Tibial artery (tissue), 4 donors: ENCODE measurements at regions not wholly inside any gene's neighbourhood (a gene's known extent, or its start where the extent isn't known, plus 50 kb on each side); places are given as distances from the start of the nearest gene placed in this dataset.

Source experiments
- DNase-seq, 2 donors: peaks; one replicate each; pipeline ENCODE4 v3.0.0-alpha.2; 2019
- H3K27ac ChIP-seq, 2 donors: fragments of 200-600 bp; sonication (generic) in 1 of 2; 1 replicate in 1 of 2; 2 replicates in 1 of 2; pipeline ENCODE4 v1.5.1; 2018 to 2019; ENCODE audit warnings: mild to moderate bottlenecking in 1 of 2
- H3K27me3 ChIP-seq, 2 donors: fragments of 200-600 bp; sonication (generic) in 1 of 2; one replicate each; pipeline versions ENCODE4 v1.5.1 to v1.6.0; 2016 to 2019
- H3K36me3 ChIP-seq, 3 donors: fragments of 200-600 bp; sonication (generic) in 2 of 3; one replicate each; pipeline ENCODE4 v1.5.1; 2016 to 2019; ENCODE audit warnings: mild to moderate bottlenecking in 2 of 3
- H3K4me1 ChIP-seq, 4 donors: fragments of 200-600 bp; sonication (generic) in 2 of 4; 1 replicate in 3 of 4; 2 replicates in 1 of 4; pipeline ENCODE4 v1.5.1; 2016 to 2019
- H3K4me3 ChIP-seq, 2 donors: fragments of 200-600 bp; sonication (generic) in 1 of 2; 1 replicate in 1 of 2; 2 replicates in 1 of 2; pipeline ENCODE4 v1.5.1; 2018 to 2019; ENCODE audit warnings: mild to moderate bottlenecking in 2 of 2
- H3K9me3 ChIP-seq, 3 donors: fragments of 200-600 bp; sonication (generic) in 1 of 3; one replicate each; pipeline ENCODE4 v1.5.1; 2016 to 2019
- CTCF ChIP-seq, 2 experiments: fragments of 200-600 bp in 1 of 2; fragments of 450-650 bp in 1 of 2; IDR thresholded peaks; one replicate each; pipeline ENCODE4 v1.5.1; 2017 to 2019; ENCODE audit warnings: antibody characterized with exemption in 2 of 2, mild to moderate bottlenecking in 1 of 2, moderate library complexity in 1 of 2
- intact Hi-C: fragments of 100-400 bp; cut with DNase I; formaldehyde crosslinking; loops from one replicate; pipeline ENCODE4 v1.15.0; 2023; ENCODE audit warnings: low total_unique reads

DNA sequence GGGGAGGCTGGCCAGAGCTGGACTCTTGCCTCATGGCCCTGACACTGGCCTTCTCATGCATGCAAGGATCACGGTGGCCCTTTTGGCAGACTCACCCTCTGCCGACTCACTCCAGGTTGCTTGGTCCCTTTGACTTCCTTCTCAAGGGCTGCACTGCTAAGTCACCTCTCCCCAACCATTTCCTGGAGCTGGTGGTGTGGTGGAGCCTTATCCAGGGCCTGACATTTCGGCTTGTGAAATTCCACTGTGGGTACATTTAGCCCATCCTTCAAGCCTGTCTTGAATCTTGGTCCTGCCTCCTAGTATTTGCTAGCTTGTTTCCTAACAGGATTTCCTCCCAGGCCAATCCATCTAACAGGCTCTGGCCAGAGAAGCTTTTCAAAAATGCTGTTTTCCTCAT, 52.6 kb upstream of the JUN start:
- Histone ChIP-seq H3K9me3 (no peaks in the 10 kb centered on the region), H3K27me3 (no peaks in the 10 kb centered on the region), H3K4me3 (no peak overlapping the region), H3K27ac (no peak overlapping the region), H3K36me3 (no peaks in the 10 kb centered on the region), H3K4me1 (no peaks in the 10 kb centered on the region)
- no peak for DNase-seq
- no peak for TF ChIP-seq CTCF (IDR thresholded peaks at IDR 0.05)
- intact Hi-C loops = no loop called here

DNA sequence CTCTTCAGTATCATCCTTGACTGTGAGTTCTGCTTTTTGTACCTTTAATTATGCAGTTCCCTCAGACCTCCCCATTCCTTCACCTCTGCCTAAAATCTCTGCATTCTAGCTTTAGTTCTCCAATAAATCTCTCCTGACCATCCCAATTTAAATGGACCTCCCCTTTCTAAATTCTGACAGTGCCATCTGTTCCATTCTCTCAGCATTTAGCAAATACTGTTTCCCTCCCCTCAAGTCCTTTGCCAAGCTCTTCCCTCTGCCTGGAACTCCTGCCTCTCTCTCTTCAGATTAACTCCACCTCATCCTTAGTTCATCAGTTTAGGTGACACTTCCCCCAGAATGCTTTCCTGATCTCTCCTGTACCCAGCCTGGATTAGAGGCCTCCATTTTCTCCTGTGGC, 54.0 kb upstream of the JUN start:
- no peak for TF ChIP-seq CTCF (IDR thresholded peaks at IDR 0.05)
- no peaks in the 10 kb centered on the region for H3K4me1 ChIP-seq
- no peaks in the 10 kb centered on the region for H3K9me3 ChIP-seq
- H3K27me3 ChIP-seq = no peaks in the 10 kb centered on the region
- H3K27ac ChIP-seq = no peak overlapping the region
- H3K36me3 ChIP-seq = no peaks in the 10 kb centered on the region
- intact Hi-C loops = no loop called here
- no peak overlapping the region for H3K4me3 ChIP-seq
- DNase-seq = no peak

DNA sequence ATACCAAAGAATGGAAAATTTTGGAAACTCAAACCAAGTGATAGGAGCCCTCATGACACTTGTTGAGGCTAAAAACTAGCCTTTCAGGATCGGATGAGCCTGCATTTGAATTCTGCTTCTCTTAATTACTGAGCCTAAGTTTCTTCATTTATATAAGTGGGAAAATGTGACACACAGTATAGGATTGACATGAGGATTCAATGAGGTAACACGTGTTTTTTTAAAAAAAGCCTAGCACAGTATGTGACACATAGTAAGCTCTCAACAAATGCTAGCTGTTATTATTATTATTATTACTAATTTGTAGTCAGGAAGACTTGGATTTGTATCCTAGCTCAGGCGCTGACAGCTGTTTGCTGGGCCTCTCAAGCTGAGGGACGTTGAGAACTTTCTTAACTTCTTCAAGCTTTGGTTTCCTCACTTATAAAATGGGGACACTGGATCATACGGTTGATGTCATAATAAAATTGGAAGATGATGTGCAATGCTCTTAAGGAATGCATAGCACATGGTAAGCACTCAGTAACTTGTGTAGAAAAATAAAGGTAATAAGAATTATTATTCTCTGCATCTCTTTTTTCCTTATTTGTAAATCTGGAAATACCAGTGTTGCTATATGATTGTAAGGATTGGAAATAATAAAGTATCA, 55.4 kb upstream of the JUN start:
- H3K36me3 ChIP-seq = no peaks in the 10 kb centered on the region
- no peaks in the 10 kb centered on the region for H3K27me3 ChIP-seq
- no peak for DNase-seq
- no peaks in the 10 kb centered on the region for H3K4me1 ChIP-seq
- no peak overlapping the region for H3K27ac ChIP-seq
- H3K4me3 ChIP-seq = no peak overlapping the region
- no peak for TF ChIP-seq CTCF (IDR thresholded peaks at IDR 0.05)
- no peaks in the 10 kb centered on the region for H3K9me3 ChIP-seq
- intact Hi-C loops = no loop called here

DNA sequence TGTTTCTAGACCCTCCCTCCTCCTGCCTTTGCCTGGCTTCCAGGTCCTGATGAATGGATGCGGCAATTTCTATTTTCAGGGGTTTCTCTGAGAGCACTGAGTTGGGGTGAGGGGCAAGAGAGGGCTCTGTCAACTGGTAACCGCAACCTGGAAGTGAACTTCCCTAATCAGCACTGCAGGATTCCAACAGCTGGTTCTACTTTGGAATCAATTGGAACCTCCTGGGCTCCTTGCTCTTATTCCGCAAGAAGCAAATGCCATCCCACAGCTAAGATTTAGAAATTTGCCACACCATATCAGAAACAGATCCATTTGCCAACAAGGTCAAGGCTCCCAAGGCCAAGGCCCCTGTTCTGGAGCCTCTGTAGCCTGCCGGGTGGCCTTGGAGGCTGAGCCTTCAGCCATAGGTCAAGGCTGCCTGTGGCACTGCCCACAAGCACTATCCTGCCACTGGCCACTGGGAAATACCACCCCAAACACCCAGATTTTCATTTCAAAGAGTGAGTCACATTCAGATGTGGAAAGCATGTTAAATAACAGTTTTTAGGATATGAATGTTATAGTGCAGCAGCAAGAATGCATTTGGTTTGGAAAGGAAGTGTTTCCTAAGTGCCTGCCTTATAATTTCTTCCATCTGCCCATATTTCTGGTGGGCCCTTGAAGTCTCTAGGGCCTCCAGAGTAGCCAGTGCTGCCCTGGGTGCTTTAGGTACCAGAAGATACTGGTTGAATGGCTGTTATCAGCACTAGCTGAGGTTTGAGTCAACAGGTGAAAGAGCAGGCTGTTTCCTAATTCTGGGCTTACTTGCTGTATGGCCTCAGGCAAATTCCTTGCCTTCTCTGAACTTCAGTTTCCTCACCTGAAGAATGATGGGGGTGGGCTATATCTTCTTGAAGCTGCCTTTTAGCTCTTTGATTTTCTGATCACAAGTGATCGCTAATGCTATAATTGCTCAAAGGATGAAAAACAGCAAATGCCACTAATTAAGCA, 56.3 kb upstream of the JUN start:
- intact Hi-C loops = no loop called here
- no peak for DNase-seq
- H3K27ac ChIP-seq = no peak overlapping the region
- H3K9me3 ChIP-seq = no peaks in the 10 kb centered on the region
- no peak overlapping the region for H3K4me3 ChIP-seq
- no peaks in the 10 kb centered on the region for H3K36me3 ChIP-seq
- H3K27me3 ChIP-seq = no peaks in the 10 kb centered on the region
- no peaks in the 10 kb centered on the region for H3K4me1 ChIP-seq
- TF ChIP-seq CTCF (IDR thresholded peaks at IDR 0.05) = no peak

- Histone ChIP-seq H3K4me3 (no peak overlapping the region), H3K27ac (no peak overlapping the region), H3K36me3 (no peaks in the 10 kb centered on the region), H3K27me3 (no peaks in the 10 kb centered on the region), H3K9me3 (no peaks in the 10 kb centered on the region), H3K4me1 (no peaks in the 10 kb centered on the region)
- no peak for DNase-seq
- peak in 1 of 2 experiments; percentile 5 for TF ChIP-seq CTCF (IDR thresholded peaks at IDR 0.05)
- intact Hi-C loops = no loop called here
Observed at GRCh38 chr1:58841455-58841854, 57.6 kb upstream of the JUN start.
